ENCODE measurements at regions not wholly inside any gene's neighbourhood (a gene's known extent, or its start where the extent isn't known, plus 50 kb on each side); places are given as distances from the start of the nearest gene placed in this dataset.
A peak's percentile ranks its signal among the peaks of the same experiment; 100 is the strongest.

GRCh38 chr7:45401851-45402250, 172.3 kb upstream of the ADCY1 start:
- H2BK15ac ChIP-seq (ENCODE audit: low read length) = no peak overlapping the region

GRCh38 chr7:45402480-45403218, 171.5 kb upstream of the ADCY1 start:
- Histone ChIP-seq H4K8ac (ENCODE audit: low read depth, low read length) (no peak overlapping the region), H2BK120ac (ENCODE audit: low read depth, low read length) (no peak overlapping the region), H3K18ac (ENCODE audit: low read length) (no peak overlapping the region), H3K4me2 (ENCODE audit: insufficient read depth, low read length, poor library complexity, severe bottlenecking) (no peak overlapping the region), H3K4me3 (ENCODE audit: low read length in 2 of 2) (no peak overlapping the region), H2AK5ac (ENCODE audit: low read depth, low read length) (no peak overlapping the region), H2BK15ac (ENCODE audit: low read length) (no peak overlapping the region), H3K14ac (ENCODE audit: low read length) (no peak overlapping the region), H2BK5ac (ENCODE audit: low read length) (no peak overlapping the region), H3K4me1 (ENCODE audit: control insufficient read depth in 2 of 2, insufficient read depth in 1 of 2, low read depth in 1 of 2, low read length in 2 of 2) (no peaks in the 10 kb centered on the region), H3K79me1 (ENCODE audit: low read depth, low read length) (no peaks in the 10 kb centered on the region), H3K9ac (ENCODE audit: low read depth, low read length, poor library complexity) (no peak overlapping the region), H3K36me3 (replicated peaks in 1 of 2; ENCODE audit: control insufficient read depth in 2 of 2, insufficient read depth in 2 of 2, low read length in 2 of 2) (no peaks in the 10 kb centered on the region), H2BK12ac (ENCODE audit: low read length) (no peak overlapping the region), H3K27me3 (ENCODE audit: control insufficient read depth in 3 of 3, insufficient read depth in 3 of 3, low read depth in 1 of 3, low read length in 3 of 3) (no peaks in the 10 kb centered on the region), H4K91ac (ENCODE audit: low read depth, low read length, poor library complexity) (no peak overlapping the region), H3K23ac (ENCODE audit: low read depth, low read length, poor library complexity) (no peak overlapping the region), H3K4ac (ENCODE audit: low read length) (no peak overlapping the region), H3K27ac (replicated peaks; ENCODE audit: low read length) (no peak overlapping the region), H2AFZ (ENCODE audit: low read length) (no peak overlapping the region), H3K9me3 (replicated peaks in 1 of 2; ENCODE audit: control insufficient read depth in 2 of 2, insufficient read depth in 1 of 2, low read depth in 1 of 2, low read length in 2 of 2) (no peaks in the 10 kb centered on the region)
- no peak for DNase-seq (ENCODE audit: low spot score)
- no CpG with 5 or more reads among the region's 2 CpGs for WGBS, 2 donors (ENCODE audit: extremely low coverage in 2 of 2, insufficient read length in 2 of 2, insufficient replicate concordance in 1 of 2)

More at GRCh38 chr7:45401851-45402250, 172.3 kb upstream of the ADCY1 start:
- Histone ChIP-seq H4K8ac (ENCODE audit: low read depth, low read length) (no peak overlapping the region), H2BK12ac (ENCODE audit: low read length) (no peak overlapping the region), H3K79me1 (ENCODE audit: low read depth, low read length) (no peaks in the 10 kb centered on the region), H3K4me2 (ENCODE audit: insufficient read depth, low read length, poor library complexity, severe bottlenecking) (no peak overlapping the region), H3K18ac (ENCODE audit: low read length) (no peak overlapping the region), H3K9me3 (replicated peaks in 1 of 2; ENCODE audit: control insufficient read depth in 2 of 2, insufficient read depth in 1 of 2, low read depth in 1 of 2, low read length in 2 of 2) (no peaks in the 10 kb centered on the region), H3K27me3 (ENCODE audit: control insufficient read depth in 3 of 3, insufficient read depth in 3 of 3, low read depth in 1 of 3, low read length in 3 of 3) (no peaks in the 10 kb centered on the region), H2AFZ (ENCODE audit: low read length) (no peak overlapping the region), H3K4me3 (ENCODE audit: low read length in 2 of 2) (no peak overlapping the region), H3K4me1 (ENCODE audit: control insufficient read depth in 2 of 2, insufficient read depth in 1 of 2, low read depth in 1 of 2, low read length in 2 of 2) (no peaks in the 10 kb centered on the region), H4K91ac (ENCODE audit: low read depth, low read length, poor library complexity) (no peak overlapping the region), H3K4ac (ENCODE audit: low read length) (no peak overlapping the region), H2BK120ac (ENCODE audit: low read depth, low read length) (no peak overlapping the region), H3K36me3 (replicated peaks in 1 of 2; ENCODE audit: control insufficient read depth in 2 of 2, insufficient read depth in 2 of 2, low read length in 2 of 2) (no peaks in the 10 kb centered on the region), H3K27ac (replicated peaks; ENCODE audit: low read length) (no peak overlapping the region), H3K9ac (ENCODE audit: low read depth, low read length, poor library complexity) (no peak overlapping the region), H3K14ac (ENCODE audit: low read length) (no peak overlapping the region), H2BK5ac (ENCODE audit: low read length) (no peak overlapping the region), H3K23ac (ENCODE audit: low read depth, low read length, poor library complexity) (no peak overlapping the region), H2AK5ac (ENCODE audit: low read depth, low read length) (no peak overlapping the region)
- WGBS, 2 donors (ENCODE audit: extremely low coverage in 2 of 2, insufficient read length in 2 of 2, insufficient replicate concordance in 1 of 2) = no CpG with 5 or more reads among the region's 1 CpG
- no peak for DNase-seq (ENCODE audit: low spot score)

GRCh38 chr7:45404622-45405021, 169.5 kb upstream of the ADCY1 start:
- Histone ChIP-seq H3K18ac (ENCODE audit: low read length) (no peak overlapping the region), H3K4me3 (ENCODE audit: low read length in 2 of 2) (no peak overlapping the region), H4K8ac (ENCODE audit: low read depth, low read length) (no peak overlapping the region), H3K36me3 (replicated peaks in 1 of 2; ENCODE audit: control insufficient read depth in 2 of 2, insufficient read depth in 2 of 2, low read length in 2 of 2) (no peaks in the 10 kb centered on the region), H3K4me1 (ENCODE audit: control insufficient read depth in 2 of 2, insufficient read depth in 1 of 2, low read depth in 1 of 2, low read length in 2 of 2) (no peaks in the 10 kb centered on the region), H2AK5ac (ENCODE audit: low read depth, low read length) (no peak overlapping the region), H3K79me1 (ENCODE audit: low read depth, low read length) (no peaks in the 10 kb centered on the region), H2BK120ac (ENCODE audit: low read depth, low read length) (no peak overlapping the region), H3K27me3 (ENCODE audit: control insufficient read depth in 3 of 3, insufficient read depth in 3 of 3, low read depth in 1 of 3, low read length in 3 of 3) (no peaks in the 10 kb centered on the region), H3K4me2 (ENCODE audit: insufficient read depth, low read length, poor library complexity, severe bottlenecking) (no peak overlapping the region), H3K23ac (ENCODE audit: low read depth, low read length, poor library complexity) (no peak overlapping the region), H2AFZ (ENCODE audit: low read length) (no peak overlapping the region), H2BK15ac (ENCODE audit: low read length) (no peak overlapping the region), H3K4ac (ENCODE audit: low read length) (no peak overlapping the region), H4K91ac (ENCODE audit: low read depth, low read length, poor library complexity) (no peak overlapping the region), H3K9ac (ENCODE audit: low read depth, low read length, poor library complexity) (no peak overlapping the region), H3K9me3 (replicated peaks in 1 of 2; ENCODE audit: control insufficient read depth in 2 of 2, insufficient read depth in 1 of 2, low read depth in 1 of 2, low read length in 2 of 2) (no peaks in the 10 kb centered on the region), H2BK12ac (ENCODE audit: low read length) (no peak overlapping the region), H3K14ac (ENCODE audit: low read length) (no peak overlapping the region), H2BK5ac (ENCODE audit: low read length) (no peak overlapping the region), H3K27ac (replicated peaks; ENCODE audit: low read length) (no peak overlapping the region)
- DNase-seq (ENCODE audit: low spot score) = no peak
- WGBS, 2 donors (ENCODE audit: extremely low coverage in 2 of 2, insufficient read length in 2 of 2, insufficient replicate concordance in 1 of 2) = no CpG with 5 or more reads among the region's 2 CpGs

- no peaks in the 10 kb centered on the region for H3K4me1 ChIP-seq (ENCODE audit: control insufficient read depth in 2 of 2, insufficient read depth in 1 of 2, low read depth in 1 of 2, low read length in 2 of 2)
- H2BK15ac ChIP-seq (ENCODE audit: low read length) = no peak overlapping the region
- no peak overlapping the region for H2AFZ ChIP-seq (ENCODE audit: low read length)
- H2BK120ac ChIP-seq (ENCODE audit: low read depth, low read length) = no peak overlapping the region
- no CpG with 5 or more reads among the region's 27 CpGs for WGBS, 2 donors (ENCODE audit: extremely low coverage in 2 of 2, insufficient read length in 2 of 2, insufficient replicate concordance in 1 of 2)
- no peaks in the 10 kb centered on the region for H3K27me3 ChIP-seq (ENCODE audit: control insufficient read depth in 3 of 3, insufficient read depth in 3 of 3, low read depth in 1 of 3, low read length in 3 of 3)
- H3K14ac ChIP-seq (ENCODE audit: low read length) = peak overlapping the region; percentile 10
- H3K18ac ChIP-seq (ENCODE audit: low read length) = no peak overlapping the region
- H3K9me3 ChIP-seq (replicated peaks in 1 of 2; ENCODE audit: control insufficient read depth in 2 of 2, insufficient read depth in 1 of 2, low read depth in 1 of 2, low read length in 2 of 2) = peaks cover 0 to 3% of the 10 kb centered on the region in 2 donors
- H4K8ac ChIP-seq (ENCODE audit: low read depth, low read length) = no peak overlapping the region
- no peaks in the 10 kb centered on the region for H3K36me3 ChIP-seq (replicated peaks in 1 of 2; ENCODE audit: control insufficient read depth in 2 of 2, insufficient read depth in 2 of 2, low read length in 2 of 2)
- no peak overlapping the region for H3K27ac ChIP-seq (replicated peaks; ENCODE audit: low read length)
- H3K9ac ChIP-seq (ENCODE audit: low read depth, low read length, poor library complexity) = no peak overlapping the region
- H3K4me3 ChIP-seq (ENCODE audit: low read length in 2 of 2) = no peak overlapping the region
- no peak overlapping the region for H4K91ac ChIP-seq (ENCODE audit: low read depth, low read length, poor library complexity)
- no peak overlapping the region for H2BK5ac ChIP-seq (ENCODE audit: low read length)
- H3K79me1 ChIP-seq (ENCODE audit: low read depth, low read length) = no peaks in the 10 kb centered on the region
- H2BK12ac ChIP-seq (ENCODE audit: low read length) = no peak overlapping the region
- H3K4me2 ChIP-seq (ENCODE audit: insufficient read depth, low read length, poor library complexity, severe bottlenecking) = no peak overlapping the region
- H3K4ac ChIP-seq (ENCODE audit: low read length) = no peak overlapping the region
- no peak overlapping the region for H2AK5ac ChIP-seq (ENCODE audit: low read depth, low read length)
- H3K23ac ChIP-seq (ENCODE audit: low read depth, low read length, poor library complexity) = peak overlapping the region; percentile 32
- DNase-seq (ENCODE audit: low spot score) = no peak
These were observed 166.3 kb upstream of the ADCY1 start for GRCh38 chr7:45407730-45408408.

All from neuronal stem cell (in vitro differentiated cells).